Vagina (tissue), 2 donors: ENCODE measurements at regions not wholly inside any gene's neighbourhood (a gene's known extent, or its start where the extent isn't known, plus 50 kb on each side); places are given as distances from the start of the nearest gene placed in this dataset.

Experiments
- POLR2A ChIP-seq, 2 donors: fragments of 450-650 bp; IDR thresholded peaks; one replicate each; pipeline ENCODE4 v1.6.1; 2017; ENCODE audit warnings: antibody characterized with exemption in 2 of 2, mild to moderate bottlenecking in 2 of 2, moderate library complexity in 2 of 2
- TF ChIP-seq, protein P1 (sequence below), 3 experiments: fragments of 450-650 bp in 2 of 3; fragments of 200-600 bp in 1 of 3; sonication (generic) in 1 of 3; IDR thresholded peaks; one replicate each; pipeline ENCODE4 v1.5.1; 2017 to 2019; ENCODE audit warnings: antibody characterized with exemption in 3 of 3, mild to moderate bottlenecking in 2 of 3, moderate library complexity in 2 of 3

DNA sequence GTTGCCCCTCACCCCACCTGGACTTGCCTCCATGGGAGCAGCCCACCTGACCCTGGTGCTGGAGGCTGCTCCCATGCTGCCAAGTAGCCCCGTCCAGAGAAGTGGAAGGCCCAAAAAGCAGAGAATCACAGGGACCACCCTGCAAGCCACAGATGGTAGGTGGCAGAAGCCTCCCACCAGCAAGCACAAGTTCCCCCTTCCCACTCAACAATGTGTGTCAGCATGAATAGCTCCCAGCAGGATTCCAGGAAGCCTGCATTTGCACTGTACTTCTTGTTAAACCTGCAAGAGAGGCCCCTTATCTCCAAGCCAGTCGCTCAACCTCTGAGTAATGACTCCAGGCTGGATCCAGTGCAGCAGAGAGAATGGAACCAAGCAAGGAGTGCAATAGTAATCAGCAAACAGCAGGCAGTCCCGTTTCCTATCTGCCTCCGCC lies 180.8 kb upstream of the CST7 start:
- TF ChIP-seq, protein P1, sequence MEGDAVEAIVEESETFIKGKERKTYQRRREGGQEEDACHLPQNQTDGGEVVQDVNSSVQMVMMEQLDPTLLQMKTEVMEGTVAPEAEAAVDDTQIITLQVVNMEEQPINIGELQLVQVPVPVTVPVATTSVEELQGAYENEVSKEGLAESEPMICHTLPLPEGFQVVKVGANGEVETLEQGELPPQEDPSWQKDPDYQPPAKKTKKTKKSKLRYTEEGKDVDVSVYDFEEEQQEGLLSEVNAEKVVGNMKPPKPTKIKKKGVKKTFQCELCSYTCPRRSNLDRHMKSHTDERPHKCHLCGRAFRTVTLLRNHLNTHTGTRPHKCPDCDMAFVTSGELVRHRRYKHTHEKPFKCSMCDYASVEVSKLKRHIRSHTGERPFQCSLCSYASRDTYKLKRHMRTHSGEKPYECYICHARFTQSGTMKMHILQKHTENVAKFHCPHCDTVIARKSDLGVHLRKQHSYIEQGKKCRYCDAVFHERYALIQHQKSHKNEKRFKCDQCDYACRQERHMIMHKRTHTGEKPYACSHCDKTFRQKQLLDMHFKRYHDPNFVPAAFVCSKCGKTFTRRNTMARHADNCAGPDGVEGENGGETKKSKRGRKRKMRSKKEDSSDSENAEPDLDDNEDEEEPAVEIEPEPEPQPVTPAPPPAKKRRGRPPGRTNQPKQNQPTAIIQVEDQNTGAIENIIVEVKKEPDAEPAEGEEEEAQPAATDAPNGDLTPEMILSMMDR (IDR thresholded peaks at IDR 0.05) = no peak
- no peak for TF ChIP-seq POLR2A (IDR thresholded peaks at IDR 0.05)
